ENCODE measurements at regions not wholly inside any gene's neighbourhood (a gene's known extent, or its start where the extent isn't known, plus 50 kb on each side); places are given as distances from the start of the nearest gene placed in this dataset.

DNA sequence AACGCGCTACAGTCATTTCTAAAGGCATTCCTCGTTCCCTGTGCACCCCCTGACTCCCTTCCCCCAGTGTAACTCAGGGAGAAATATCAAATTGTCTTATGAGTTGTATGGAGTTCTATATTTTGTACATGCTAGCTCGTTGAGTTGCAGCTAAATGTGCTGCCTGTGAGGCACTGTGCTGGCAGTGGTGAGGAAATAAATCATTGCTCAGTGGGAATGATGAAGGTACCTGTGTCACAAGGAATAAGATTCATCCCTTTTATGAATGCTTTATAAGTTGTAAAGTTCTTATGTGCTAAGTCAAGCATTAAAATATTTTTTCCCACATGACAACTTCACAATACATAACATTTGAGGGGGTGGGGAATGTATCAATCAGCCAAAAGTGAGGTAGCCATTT is 939.6 kb upstream of the CRIM1 start:
- SMC1A ChIA-PET (ENCODE audit: uncharacterized antibody, unreplicated experiment): no interaction called here
- intact Hi-C loops (cut with micrococcal nuclease; ENCODE audit: unreplicated experiment) (no loop called here), in situ Hi-C loops (cut with MboI) (loop anchor here (25.0 kb wide), 1 partner anchor 1729 kb away; no protein-coding TSS in a partner anchor)
- 45% methylated on average over 4 of the region's 4 CpGs for WGBS (ENCODE audit: insufficient coverage, insufficient replicate concordance, low lambda C conversion rate, missing lambda C conversion rate)
- Histone ChIP-seq H3K27me3 (replicated peaks in 1 of 2; ENCODE audit: control insufficient read depth in 2 of 2, insufficient read depth in 2 of 2, low read length in 1 of 2) (no peaks in the 10 kb centered on the region), H2AFZ (ENCODE audit: control insufficient read depth, low read depth, low read length) (no peak overlapping the region), H3K4me1 (ENCODE audit: control insufficient read depth, insufficient read depth, low read length) (no peaks in the 10 kb centered on the region), H3K4me3 (no peak overlapping the region), H3K27ac (ENCODE audit: control insufficient read depth, insufficient read depth) (no peak overlapping the region), H3K36me3 (ENCODE audit: control insufficient read depth in 2 of 2, insufficient read depth in 2 of 2, low read length in 1 of 2) (no peaks in the 10 kb centered on the region), H3K4me2 (ENCODE audit: control insufficient read depth, insufficient read depth) (no peak overlapping the region), H3K9ac (ENCODE audit: control insufficient read depth, insufficient read depth, low read length) (no peak overlapping the region), H3K79me2 (ENCODE audit: control insufficient read depth, insufficient read depth, low read length) (no peaks in the 10 kb centered on the region), H3K9me3 (replicated peaks; ENCODE audit: control insufficient read depth, insufficient read depth, low read length) (no peaks in the 10 kb centered on the region), H4K20me1 (ENCODE audit: control insufficient read depth, insufficient read depth) (no peaks in the 10 kb centered on the region)
- DNase-seq (ENCODE audit: low read depth, low spot score) (no peak), ATAC-seq (no peak), FAIRE-seq (no peak)
- POLR2A ChIA-PET: interaction anchor here (0.6 kb wide), 1 partner anchor 8 kb away, joined by 3 read pairs; no protein-coding TSS in a partner anchor
- no peak for TF ChIP-seq SREBF2 (IDR thresholded peaks at IDR 0.05; ENCODE audit: low read length)
- no peak for TF ChIP-seq ASH2L (IDR thresholded peaks at IDR 0.05; ENCODE audit: borderline replicate concordance, low read depth)
- no peak for TF ChIP-seq HCFC1 (IDR thresholded peaks at IDR 0.05; ENCODE audit: low read length)
- TF ChIP-seq, protein P1, sequence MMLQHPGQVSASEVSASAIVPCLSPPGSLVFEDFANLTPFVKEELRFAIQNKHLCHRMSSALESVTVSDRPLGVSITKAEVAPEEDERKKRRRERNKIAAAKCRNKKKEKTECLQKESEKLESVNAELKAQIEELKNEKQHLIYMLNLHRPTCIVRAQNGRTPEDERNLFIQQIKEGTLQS (IDR thresholded peaks at IDR 0.05; ENCODE audit: borderline replicate concordance, extremely low read depth, low read depth, low read length): no peak
- no peak for TF ChIP-seq ZSCAN29 (IDR thresholded peaks at IDR 0.05)
- TF ChIP-seq NFYB (IDR thresholded peaks at IDR 0.05; ENCODE audit: insufficient read depth, low read depth, low read length): no peak
- no peak for TF ChIP-seq RCOR1 (conservative IDR thresholded peaks at IDR 0.05; ENCODE audit: low read depth, low read length)
- no peak for TF ChIP-seq TCF7 (IDR thresholded peaks at IDR 0.05; ENCODE audit: borderline replicate concordance)
- TF ChIP-seq MEF2A (IDR thresholded peaks at IDR 0.05; ENCODE audit: insufficient read depth, low read depth, low read length): no peak
- TF ChIP-seq, protein P2, sequence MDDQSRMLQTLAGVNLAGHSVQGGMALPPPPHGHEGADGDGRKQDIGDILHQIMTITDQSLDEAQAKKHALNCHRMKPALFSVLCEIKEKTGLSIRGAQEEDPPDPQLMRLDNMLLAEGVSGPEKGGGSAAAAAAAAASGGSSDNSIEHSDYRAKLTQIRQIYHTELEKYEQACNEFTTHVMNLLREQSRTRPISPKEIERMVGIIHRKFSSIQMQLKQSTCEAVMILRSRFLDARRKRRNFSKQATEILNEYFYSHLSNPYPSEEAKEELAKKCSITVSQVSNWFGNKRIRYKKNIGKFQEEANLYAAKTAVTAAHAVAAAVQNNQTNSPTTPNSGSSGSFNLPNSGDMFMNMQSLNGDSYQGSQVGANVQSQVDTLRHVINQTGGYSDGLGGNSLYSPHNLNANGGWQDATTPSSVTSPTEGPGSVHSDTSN (IDR thresholded peaks at IDR 0.05; ENCODE audit: insufficient replicate concordance, low read depth, low read length): no peak
- no peak for TF ChIP-seq ESRRA (IDR thresholded peaks at IDR 0.05; ENCODE audit: low read length)
- no peak for TF ChIP-seq ZZZ3 (IDR thresholded peaks at IDR 0.05; ENCODE audit: control insufficient read depth, insufficient read length, low read depth)
- no peak for TF ChIP-seq EP300 (IDR thresholded peaks at IDR 0.05; ENCODE audit: borderline replicate concordance in 1 of 2, control insufficient read depth in 1 of 2, low read depth in 2 of 2, low read length in 2 of 2)
- no TSS peak for BruUV-seq (replicated peaks)
- CTCF ChIA-PET: no interaction called here
- RAD21 ChIA-PET (ENCODE audit: unreplicated experiment): no interaction called here

All from GM12878 (cell line).